Left kidney (tissue), 1 donor: ENCODE measurements at regions not wholly inside any gene's neighbourhood (a gene's known extent, or its start where the extent isn't known, plus 50 kb on each side); places are given as distances from the start of the nearest gene placed in this dataset.
"Not testable (repeated sequence)": the region's sequence is repeated elsewhere in the genome, so short reads cannot be mapped to it uniquely, and the experiment has no call there.

Source experiments
- DNase-seq: peaks from one replicate; pipeline ENCODE4 v3.0.0-alpha.2; 2013

- DNase-seq, result no peak
These were observed 734.3 kb downstream of the SEMA5A start for GRCh38 chr5:8811581-8811980.

- DNase-seq, result no peak
These were observed 732.7 kb downstream of the SEMA5A start for GRCh38 chr5:8813180-8813579.

GRCh38 chr5:8814105-8814504 is 731.8 kb downstream of the SEMA5A start:
- DNase-seq, result no peak

- no peak for DNase-seq
These were observed 721.5 kb downstream of the SEMA5A start for GRCh38 chr5:8824371-8824770.

GRCh38 chr5:8825139-8825757 is 720.6 kb downstream of the SEMA5A start:
- no peak for DNase-seq

- no peak for DNase-seq
These were observed 719.4 kb downstream of the SEMA5A start for GRCh38 chr5:8826508-8826907.

- DNase-seq, result no peak
These were observed 718.2 kb downstream of the SEMA5A start for GRCh38 chr5:8827696-8828095.

GRCh38 chr5:8828596-8829322 is 717.1 kb downstream of the SEMA5A start:
- no peak for DNase-seq

- peak; percentile 27 for DNase-seq
These were observed 716.4 kb downstream of the SEMA5A start for GRCh38 chr5:8829323-8830029.

- DNase-seq, result no peak
These were observed 714.6 kb downstream of the SEMA5A start for GRCh38 chr5:8831251-8831650.

- no peak for DNase-seq
These were observed 714.0 kb downstream of the SEMA5A start for GRCh38 chr5:8831854-8832253.

- no peak for DNase-seq
These were observed 706.4 kb downstream of the SEMA5A start for GRCh38 chr5:8839361-8840055.

- no peak for DNase-seq
These were observed 705.6 kb downstream of the SEMA5A start for GRCh38 chr5:8840237-8840636.

- not testable (repeated sequence) for DNase-seq
These were observed 705.1 kb downstream of the SEMA5A start for GRCh38 chr5:8840746-8841145.

GRCh38 chr5:8842971-8843551 is 702.8 kb downstream of the SEMA5A start:
- no peak for DNase-seq

GRCh38 chr5:8843771-8844170 is 702.1 kb downstream of the SEMA5A start:
- DNase-seq, result no peak

- no peak for DNase-seq
These were observed 701.7 kb downstream of the SEMA5A start for GRCh38 chr5:8844206-8844605.

- no peak for DNase-seq
These were observed 701.0 kb downstream of the SEMA5A start for GRCh38 chr5:8844847-8845246.

GRCh38 chr5:8845296-8845695 is 700.6 kb downstream of the SEMA5A start:
- DNase-seq, result no peak

GRCh38 chr5:8848366-8848765 is 697.5 kb downstream of the SEMA5A start:
- DNase-seq, result no peak

- DNase-seq, result no peak
These were observed 696.8 kb downstream of the SEMA5A start for GRCh38 chr5:8848997-8849594.

GRCh38 chr5:8851101-8851500 is 694.8 kb downstream of the SEMA5A start:
- DNase-seq, result no peak
